MM.1S (cell line): ENCODE measurements at regions not wholly inside any gene's neighbourhood (a gene's known extent, or its start where the extent isn't known, plus 50 kb on each side); places are given as distances from the start of the nearest gene placed in this dataset.

Source experiments
- DNase-seq: peaks from one replicate; pipeline ENCODE4 v3.0.0-alpha.2; 2015
- H2AFZ ChIP-seq: fragments of 300-600 bp; sonication (generic); 2 replicates; pipeline ENCODE4 v1.6.0; 2016; ENCODE audit warnings: antibody characterized with exemption, low read length
- H3F3A ChIP-seq: fragments of 300-600 bp; sonication (generic); 2 replicates; pipeline ENCODE4 v1.6.1; 2016; ENCODE audit warnings: mild to moderate bottlenecking, antibody characterized with exemption, low read length, moderate library complexity, mixed read lengths; ENCODE audit not compliant: insufficient read depth
- H3K27ac ChIP-seq: fragments of 300-600 bp; sonication (generic); 2 replicates; pipeline ENCODE4 v1.5.1; 2016; ENCODE audit warnings: mild to moderate bottlenecking, low read length
- H3K27me3 ChIP-seq: fragments of 300-600 bp; sonication (generic); replicated peaks from 2 replicates; pipeline ENCODE4 v1.6.0; 2016; ENCODE audit warnings: low read length; ENCODE audit not compliant: insufficient read depth
- H3K36me3 ChIP-seq: fragments of 300-600 bp; sonication (generic); replicated peaks from 2 replicates; pipeline ENCODE4 v1.6.1; 2016; ENCODE audit warnings: mild to moderate bottlenecking, low read length, mixed read lengths; ENCODE audit not compliant: insufficient read depth
- H3K4me1 ChIP-seq: fragments of 300-600 bp; sonication (generic); 2 replicates; pipeline ENCODE4 v1.6.1; 2016; ENCODE audit warnings: low read length, mixed read lengths
- H3K4me2 ChIP-seq: fragments of 300-600 bp; sonication (generic); 2 replicates; pipeline ENCODE4 v1.6.0; 2016; ENCODE audit warnings: low read depth, low read length
- H3K4me3 ChIP-seq: fragments of 300-600 bp; sonication (generic); 2 replicates; pipeline ENCODE4 v1.5.1; 2016; ENCODE audit warnings: low read length, mixed read lengths
- H3K79me2 ChIP-seq: fragments of 300-600 bp; sonication (generic); 2 replicates; pipeline ENCODE4 v1.6.1; 2016; ENCODE audit warnings: mixed run types, low read length, mixed read lengths
- H3K9ac ChIP-seq: fragments of 300-600 bp; sonication (generic); 2 replicates; pipeline ENCODE4 v1.6.1; 2016; ENCODE audit warnings: low read length, mixed read lengths
- H3K9me2 ChIP-seq: fragments of 300-600 bp; sonication (generic); replicated peaks from 2 replicates; pipeline ENCODE4 v1.6.1; 2016; ENCODE audit warnings: mild to moderate bottlenecking, low read length, mixed read lengths; ENCODE audit not compliant: insufficient read depth
- H3K9me3 ChIP-seq: fragments of 300-600 bp; sonication (generic); replicated peaks from 2 replicates; pipeline ENCODE4 v1.6.1; 2016; ENCODE audit warnings: mild to moderate bottlenecking, low read length, mixed read lengths; ENCODE audit not compliant: insufficient read depth
- H4K20me1 ChIP-seq: fragments of 300-600 bp; sonication (generic); 2 replicates; pipeline ENCODE4 v1.6.1; 2016; ENCODE audit warnings: mild to moderate bottlenecking, low read length, moderate library complexity, mixed read lengths; ENCODE audit not compliant: insufficient read depth
- EZH2 ChIP-seq: fragments of 300-600 bp; sonication (generic); optimal IDR thresholded peaks from 2 replicates; pipeline ENCODE3; 2017; ENCODE audit warnings: low read depth, mild to moderate bottlenecking, antibody characterized with exemption, low read length, mixed read lengths
- EZH2phosphoT487 ChIP-seq: fragments of 300-600 bp; sonication (generic); IDR thresholded peaks from 2 replicates; pipeline ENCODE4 v1.6.1; 2018; ENCODE audit warnings: antibody characterized with exemption, low read length
- TF ChIP-seq, protein P1 (sequence below): fragments of 300-600 bp; sonication (generic); IDR thresholded peaks from 2 replicates; pipeline ENCODE4 v1.5.1; 2016; ENCODE audit warnings: antibody characterized with exemption, low read length, mixed read lengths

DNA sequence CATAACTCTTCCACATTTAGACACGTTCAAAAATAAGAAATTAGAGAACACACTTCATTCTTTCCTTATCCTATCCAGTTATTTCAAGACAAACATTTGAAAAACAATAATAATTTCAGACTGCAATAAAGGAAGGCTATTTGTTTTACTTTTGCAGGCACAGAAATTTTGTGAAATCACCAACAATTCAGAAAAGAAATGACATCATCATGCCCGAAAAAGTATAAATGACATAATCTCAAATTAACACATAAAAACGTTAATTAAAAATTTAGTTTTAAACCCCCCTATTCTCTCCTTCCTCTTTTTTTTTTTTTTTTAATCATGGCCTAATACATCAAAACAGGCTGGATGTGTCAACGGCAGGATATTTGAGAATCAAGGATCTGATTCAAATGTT is 468.4 kb upstream of the RBFOX1 start:
- Histone ChIP-seq H3K4me1 (no peaks in the 10 kb centered on the region), H3K27ac (no peak overlapping the region), H2AFZ (no peak overlapping the region), H3K79me2 (no peaks in the 10 kb centered on the region), H3K9me3 (no peaks in the 10 kb centered on the region), H3K36me3 (no peaks in the 10 kb centered on the region), H3K9me2 (no peaks in the 10 kb centered on the region), H3K4me3 (no peak overlapping the region), H3K27me3 (no peaks in the 10 kb centered on the region), H3K9ac (no peak overlapping the region), H3F3A (no peaks in the 10 kb centered on the region), H3K4me2 (no peak overlapping the region), H4K20me1 (no peaks in the 10 kb centered on the region)
- no peak for TF ChIP-seq EZH2phosphoT487
- no peak for TF ChIP-seq EZH2
- TF ChIP-seq, protein P1, sequence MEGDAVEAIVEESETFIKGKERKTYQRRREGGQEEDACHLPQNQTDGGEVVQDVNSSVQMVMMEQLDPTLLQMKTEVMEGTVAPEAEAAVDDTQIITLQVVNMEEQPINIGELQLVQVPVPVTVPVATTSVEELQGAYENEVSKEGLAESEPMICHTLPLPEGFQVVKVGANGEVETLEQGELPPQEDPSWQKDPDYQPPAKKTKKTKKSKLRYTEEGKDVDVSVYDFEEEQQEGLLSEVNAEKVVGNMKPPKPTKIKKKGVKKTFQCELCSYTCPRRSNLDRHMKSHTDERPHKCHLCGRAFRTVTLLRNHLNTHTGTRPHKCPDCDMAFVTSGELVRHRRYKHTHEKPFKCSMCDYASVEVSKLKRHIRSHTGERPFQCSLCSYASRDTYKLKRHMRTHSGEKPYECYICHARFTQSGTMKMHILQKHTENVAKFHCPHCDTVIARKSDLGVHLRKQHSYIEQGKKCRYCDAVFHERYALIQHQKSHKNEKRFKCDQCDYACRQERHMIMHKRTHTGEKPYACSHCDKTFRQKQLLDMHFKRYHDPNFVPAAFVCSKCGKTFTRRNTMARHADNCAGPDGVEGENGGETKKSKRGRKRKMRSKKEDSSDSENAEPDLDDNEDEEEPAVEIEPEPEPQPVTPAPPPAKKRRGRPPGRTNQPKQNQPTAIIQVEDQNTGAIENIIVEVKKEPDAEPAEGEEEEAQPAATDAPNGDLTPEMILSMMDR = no peak
- no peak for DNase-seq

DNA sequence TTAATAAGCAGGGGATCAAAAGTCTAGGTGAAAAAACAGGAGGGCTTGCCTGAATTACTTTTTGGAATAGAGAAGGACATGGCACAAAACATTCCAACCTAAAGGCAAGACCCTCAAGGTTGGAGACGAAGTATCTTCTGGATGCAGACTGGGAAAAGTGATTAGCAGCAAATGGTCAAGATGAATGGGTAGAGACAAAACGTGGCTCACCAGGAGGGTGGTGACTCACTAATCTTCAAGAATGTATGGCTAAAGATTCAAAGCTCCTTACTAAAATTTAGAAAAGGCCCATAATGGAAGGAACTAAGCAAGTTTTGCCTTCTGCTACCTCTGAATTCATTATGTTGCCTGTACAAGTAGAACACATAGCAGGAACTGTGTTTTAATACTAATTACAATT is 469.5 kb upstream of the RBFOX1 start:
- Histone ChIP-seq H3K79me2 (no peaks in the 10 kb centered on the region), H3K4me2 (no peak overlapping the region), H2AFZ (0 out of 2 replicates have a peak overlapping the region, but pooled peaks have one; percentile 27), H3K9me3 (no peaks in the 10 kb centered on the region), H3K27ac (no peak overlapping the region), H3F3A (no peaks in the 10 kb centered on the region), H3K27me3 (no peaks in the 10 kb centered on the region), H3K36me3 (no peaks in the 10 kb centered on the region), H4K20me1 (no peaks in the 10 kb centered on the region), H3K4me3 (no peak overlapping the region), H3K9ac (no peak overlapping the region), H3K9me2 (no peaks in the 10 kb centered on the region), H3K4me1 (no peaks in the 10 kb centered on the region)
- TF ChIP-seq EZH2phosphoT487 = no peak
- TF ChIP-seq EZH2 = no peak
- TF ChIP-seq, protein P1 = no peak
- DNase-seq = no peak

DNA sequence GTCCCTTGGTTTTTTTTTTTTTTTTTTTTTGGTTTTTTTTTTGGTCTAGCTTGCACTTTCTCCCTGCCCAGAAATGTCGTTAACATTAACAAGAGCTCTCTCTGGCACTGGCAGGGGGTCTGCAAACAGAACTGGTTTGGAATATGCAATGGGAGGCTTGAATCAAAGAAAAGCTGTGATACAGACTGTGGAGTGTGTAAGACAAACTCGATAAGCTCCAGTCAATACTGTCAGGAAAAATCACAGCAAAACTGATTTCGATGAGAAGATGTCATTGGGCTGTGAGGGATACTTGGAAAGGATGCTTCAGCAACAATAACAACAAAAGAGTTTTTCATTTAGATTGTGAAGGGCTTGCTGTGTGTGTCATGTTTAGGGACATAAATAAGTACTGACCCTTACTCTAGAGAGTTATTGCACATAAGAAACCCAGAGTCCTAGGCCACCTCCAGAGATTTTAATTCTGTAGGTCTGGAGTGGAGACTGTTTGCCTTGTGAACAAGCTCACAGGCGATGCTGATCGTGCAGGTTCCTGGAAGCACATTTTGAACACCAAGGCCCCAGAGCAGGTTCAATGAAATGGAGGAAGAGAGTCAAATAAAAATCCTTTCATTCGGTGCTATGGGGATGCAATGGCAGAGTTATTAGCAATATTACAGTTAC is 470.7 kb upstream of the RBFOX1 start:
- no peaks in the 10 kb centered on the region for H3K4me1 ChIP-seq
- no peaks in the 10 kb centered on the region for H3K27me3 ChIP-seq
- H3K4me2 ChIP-seq = no peak overlapping the region
- no peaks in the 10 kb centered on the region for H3F3A ChIP-seq
- H4K20me1 ChIP-seq = no peaks in the 10 kb centered on the region
- H3K36me3 ChIP-seq = no peaks in the 10 kb centered on the region
- TF ChIP-seq EZH2phosphoT487 = no peak
- TF ChIP-seq, protein P1 = no peak
- no peak for TF ChIP-seq EZH2
- no peak overlapping the region for H3K4me3 ChIP-seq
- no peak overlapping the region for H3K9ac ChIP-seq
- H2AFZ ChIP-seq = 0 out of 2 replicates have a peak overlapping the region, but pooled peaks have one; percentile 19
- H3K79me2 ChIP-seq = no peaks in the 10 kb centered on the region
- no peak overlapping the region for H3K27ac ChIP-seq
- DNase-seq = no peak
- H3K9me2 ChIP-seq = no peaks in the 10 kb centered on the region
- H3K9me3 ChIP-seq = no peaks in the 10 kb centered on the region
